Neural crest cell (in vitro differentiated cells): ENCODE measurements at regions not wholly inside any gene's neighbourhood (a gene's known extent, or its start where the extent isn't known, plus 50 kb on each side); places are given as distances from the start of the nearest gene placed in this dataset.

Experiments used
- DNase-seq: peaks from one replicate; pipeline ENCODE4 v3.0.0; 2021; ENCODE audit warnings: low read depth, mixed read lengths, low spot score
- H3K27ac Mint-ChIP-seq: one replicate; pipeline ENCODE4 v1.8.0; 2021; ENCODE audit warnings: mild to moderate bottlenecking, mixed read lengths; ENCODE audit not compliant: unreplicated experiment
- H3K27me3 Mint-ChIP-seq: 2 replicates; pipeline ENCODE4 v1.8.0; 2021; ENCODE audit warnings: low read depth, mild to moderate bottlenecking, mixed read lengths
- H3K36me3 Mint-ChIP-seq: 2 replicates; pipeline ENCODE4 v1.8.0; 2021; ENCODE audit warnings: low read depth, mild to moderate bottlenecking, mixed read lengths
- H3K4me1 Mint-ChIP-seq: 2 replicates; pipeline ENCODE4 v1.8.0; 2021; ENCODE audit warnings: mixed read lengths
- H3K4me3 Mint-ChIP-seq: one replicate; pipeline ENCODE4 v1.8.0; 2021; ENCODE audit warnings: mild to moderate bottlenecking, mixed read lengths
- H3K9me3 Mint-ChIP-seq: 2 replicates; pipeline ENCODE4 v1.8.0; 2021; ENCODE audit warnings: mixed read lengths
- CTCF ChIP-seq: fragments of 200-600 bp; sonication (generic); conservative IDR thresholded peaks from 2 replicates; pipeline ENCODE4 v1.5.0; 2021; ENCODE audit warnings: antibody characterized with exemption, mild to moderate bottlenecking

GRCh38 chr5:155193483-155194107 is 180.0 kb downstream of the KIF4B start:
- H3K27me3 Mint-ChIP-seq = peaks cover 5% of the 10 kb centered on the region
- DNase-seq = no peak
- H3K4me1 Mint-ChIP-seq = no peaks in the 10 kb centered on the region
- no peak for TF ChIP-seq CTCF
- peaks cover under 1% of the 10 kb centered on the region for H3K9me3 Mint-ChIP-seq
- no peak overlapping the region for H3K27ac Mint-ChIP-seq
- H3K4me3 Mint-ChIP-seq = no peak overlapping the region
- no peaks in the 10 kb centered on the region for H3K36me3 Mint-ChIP-seq

DNA sequence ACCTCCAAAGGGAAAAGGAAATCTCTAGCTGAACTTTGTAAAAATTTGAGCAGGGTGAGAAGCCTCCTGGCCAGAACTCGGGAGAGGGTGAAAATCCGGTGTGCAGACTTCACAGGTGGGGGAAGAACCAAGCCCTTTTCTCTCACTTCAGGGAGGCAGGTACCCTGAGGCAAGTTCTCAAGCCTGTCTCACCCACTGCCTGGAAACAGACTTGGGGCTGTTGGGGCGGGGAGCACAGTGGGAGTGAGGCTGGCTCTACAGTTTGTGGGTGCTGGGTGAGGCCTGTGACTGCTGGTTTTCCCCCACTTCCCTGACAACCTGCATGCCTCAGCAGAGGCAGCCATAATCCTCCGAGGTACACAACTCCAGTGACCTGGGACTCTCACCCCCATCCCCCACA is 187.1 kb downstream of the KIF4B start:
- Mint-ChIP-seq H3K36me3 (no peaks in the 10 kb centered on the region), H3K27ac (no peak overlapping the region), H3K4me3 (no peak overlapping the region), H3K9me3 (peaks cover 12% of the 10 kb centered on the region), H3K27me3 (peaks cover under 1% of the 10 kb centered on the region), H3K4me1 (no peaks in the 10 kb centered on the region)
- TF ChIP-seq CTCF = no peak
- no peak for DNase-seq

DNA sequence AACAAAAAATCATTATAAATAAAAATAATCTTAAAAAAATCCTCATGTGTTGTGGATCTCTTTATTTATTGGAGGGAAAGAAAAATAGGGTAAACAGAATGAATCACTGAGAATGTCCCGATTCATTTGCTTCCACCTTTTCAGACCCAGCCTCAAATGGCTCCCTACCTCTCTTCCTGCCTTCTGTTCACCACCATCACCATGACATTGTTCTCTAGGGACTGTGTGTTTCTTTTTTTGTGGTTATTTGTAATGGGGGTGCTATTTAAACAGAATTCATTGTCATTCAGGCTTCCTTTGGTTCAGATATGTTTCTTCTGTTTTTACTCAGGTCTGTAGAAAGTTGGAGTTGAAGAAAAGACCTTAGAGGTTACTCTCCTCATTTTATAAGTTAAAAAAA is 198.2 kb downstream of the KIF4B start:
- H3K4me1 Mint-ChIP-seq = no peaks in the 10 kb centered on the region
- H3K27ac Mint-ChIP-seq = no peak overlapping the region

DNA sequence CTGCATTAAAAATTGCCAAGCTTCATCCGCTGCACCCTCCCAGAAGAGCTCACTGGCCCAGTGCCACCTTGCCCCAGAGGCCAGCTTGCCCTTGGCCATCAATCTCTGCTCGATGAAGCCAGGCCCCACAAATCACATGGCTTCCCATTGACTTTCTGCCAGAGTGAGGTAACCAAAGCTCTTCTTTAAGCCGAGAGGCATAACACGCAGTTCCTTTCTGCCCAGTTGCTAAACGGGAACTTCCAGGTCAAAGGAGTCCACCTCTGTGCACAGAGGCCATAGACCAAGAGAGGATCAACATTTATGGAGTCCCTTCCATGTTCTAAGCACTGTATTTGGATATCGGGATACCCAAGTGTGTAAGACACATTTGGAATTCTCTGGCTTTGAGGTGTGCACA is 208.8 kb downstream of the KIF4B start:
- no peak for TF ChIP-seq CTCF
- Mint-ChIP-seq H3K27me3 (no peaks in the 10 kb centered on the region), H3K4me1 (no peaks in the 10 kb centered on the region), H3K27ac (no peak overlapping the region), H3K9me3 (no peaks in the 10 kb centered on the region), H3K4me3 (no peak overlapping the region), H3K36me3 (no peaks in the 10 kb centered on the region)
- no peak for DNase-seq

More for the DNA sequence above, 198.2 kb downstream of the KIF4B start:
- DNase-seq = no peak
- peaks cover 2% of the 10 kb centered on the region for H3K27me3 Mint-ChIP-seq
- H3K36me3 Mint-ChIP-seq = no peaks in the 10 kb centered on the region
- TF ChIP-seq CTCF = no peak
- H3K4me3 Mint-ChIP-seq = no peak overlapping the region
- H3K9me3 Mint-ChIP-seq = peaks cover 8% of the 10 kb centered on the region

- Mint-ChIP-seq H3K9me3 (peaks cover 3% of the 10 kb centered on the region), H3K36me3 (no peaks in the 10 kb centered on the region), H3K27me3 (no peaks in the 10 kb centered on the region), H3K27ac (no peak overlapping the region), H3K4me1 (no peaks in the 10 kb centered on the region), H3K4me3 (no peak overlapping the region)
- TF ChIP-seq CTCF = no peak
- no peak for DNase-seq
Observed at GRCh38 chr5:155229135-155229534, 215.6 kb downstream of the KIF4B start.
